ENCODE measurements at regions not wholly inside any gene's neighbourhood (a gene's known extent, or its start where the extent isn't known, plus 50 kb on each side); places are given as distances from the start of the nearest gene placed in this dataset.

- no peak overlapping the region for H3K14ac ChIP-seq (replicated peaks; ENCODE audit: low read depth, low read length)
- H3K4ac ChIP-seq (ENCODE audit: low read depth, low read length), result no peak overlapping the region
- no peak overlapping the region for H2BK15ac ChIP-seq (ENCODE audit: low read depth, low read length)
- in situ Hi-C loops (cut with MboI; ENCODE audit: low sequenced_read_pairs) (no loop called here), intact Hi-C loops (cut with micrococcal nuclease) (no loop called here), dilution Hi-C loops (cut with HindIII; ENCODE audit: low sequenced_read_pairs, unreplicated experiment) (no loop called here)
- no peaks in the 10 kb centered on the region for H3K9me1 ChIP-seq (ENCODE audit: insufficient read depth, low read length)
- no peak overlapping the region for H4K91ac ChIP-seq (ENCODE audit: insufficient read depth, low read depth, low read length)
- ChIA-PET CTCF (no interaction called here), POLR2A (ENCODE audit: unreplicated experiment) (no interaction called here)
- H2BK20ac ChIP-seq (ENCODE audit: low read depth, low read length), result no peak overlapping the region
- no peak overlapping the region for H4K8ac ChIP-seq (ENCODE audit: low read depth in 2 of 2, low read length in 2 of 2)
- H3K4me2 ChIP-seq (ENCODE audit: low read depth, low read length), result no peak overlapping the region
- no peak overlapping the region for H3K23ac ChIP-seq (ENCODE audit: low read depth, low read length)
- no peak overlapping the region for H3K27ac ChIP-seq (ENCODE audit: insufficient read depth, low read length)
- H3K79me1 ChIP-seq (ENCODE audit: low read depth in 1 of 2, low read length in 2 of 2), result no peaks in the 10 kb centered on the region
- H3K27me3 ChIP-seq (ENCODE audit: control insufficient read depth, insufficient read depth, low read length), result no peaks in the 10 kb centered on the region
- H4K20me1 ChIP-seq (ENCODE audit: insufficient read depth, low read length), result no peaks in the 10 kb centered on the region
- no peak overlapping the region for H4K5ac ChIP-seq (ENCODE audit: low read depth, low read length)
- no peak overlapping the region for H3K4me3 ChIP-seq (ENCODE audit: insufficient read depth, low read depth, low read length)
- peaks cover 27% of the 10 kb centered on the region for H3K9me3 ChIP-seq (ENCODE audit: control insufficient read depth, insufficient read depth, low read length)
- H3K9ac ChIP-seq (ENCODE audit: low read depth, low read length), result no peak overlapping the region
- H3K56ac ChIP-seq (ENCODE audit: extremely low read depth, insufficient read depth, low read length), result no peak overlapping the region
- no peak for DNase-seq
- no peaks in the 10 kb centered on the region for H3K4me1 ChIP-seq (ENCODE audit: control insufficient read depth, insufficient read depth, low read length)
- H2AFZ ChIP-seq (replicated peaks; ENCODE audit: low read length, poor library complexity), result no peak overlapping the region
- no peak overlapping the region for H2AK9ac ChIP-seq (replicated peaks; ENCODE audit: low read depth, low read length, poor library complexity)
- no peak overlapping the region for H2BK120ac ChIP-seq (ENCODE audit: low read depth, low read length)
- no peak overlapping the region for H2AK5ac ChIP-seq (ENCODE audit: low read depth, low read length)
- no CpG with 5 or more reads among the region's 5 CpGs for WGBS, 2 experiments (ENCODE audit: extremely low coverage in 2 of 2, insufficient read length in 1 of 2)
- TF ChIP-seq CEBPB (IDR thresholded peaks at IDR 0.05; ENCODE audit: low read depth, low read length) (no peak), CHD1 (IDR thresholded peaks at IDR 0.05; ENCODE audit: low read depth, low read length) (no peak), POLR2A (IDR thresholded peaks at IDR 0.05; ENCODE audit: low read depth, low read length) (no peak), SMC3 (IDR thresholded peaks at IDR 0.05; ENCODE audit: low read depth, low read length) (no peak), CTCF (conservative IDR thresholded peaks at IDR 0.05; ENCODE audit: low read depth, low read length) (no peak), FOS (IDR thresholded peaks at IDR 0.05; ENCODE audit: low read depth, low read length) (no peak), USF2 (IDR thresholded peaks at IDR 0.05; ENCODE audit: low read depth, low read length) (no peak), NFE2L2 (IDR thresholded peaks at IDR 0.05; ENCODE audit: low read depth, low read length) (no peak), BHLHE40 (IDR thresholded peaks at IDR 0.05; ENCODE audit: low read depth, low read length) (no peak), MAZ (IDR thresholded peaks at IDR 0.05; ENCODE audit: borderline replicate concordance, low read depth, low read length) (no peak), MAFK (IDR thresholded peaks at IDR 0.05; ENCODE audit: low read depth, low read length) (no peak), RFX5 (IDR thresholded peaks at IDR 0.05; ENCODE audit: low read depth, low read length) (no peak), ELK1 (IDR thresholded peaks at IDR 0.05; ENCODE audit: borderline replicate concordance, low read depth, low read length) (no peak), MXI1 (IDR thresholded peaks at IDR 0.05; ENCODE audit: borderline replicate concordance, low read depth, low read length) (no peak)
- H3K18ac ChIP-seq (ENCODE audit: low read depth, low read length), result no peak overlapping the region
- no peak overlapping the region for H2BK5ac ChIP-seq (ENCODE audit: low read depth, low read length, poor library complexity, severe bottlenecking)
- BruUV-seq (replicated peaks), result no TSS peak
- no peaks in the 10 kb centered on the region for H3K36me3 ChIP-seq (ENCODE audit: control insufficient read depth, insufficient read depth, low read length)
- ATAC-seq (ENCODE audit: low read depth), result no peak
Measured at GRCh38 chr16:5354645-5355044, 257.1 kb upstream of the EEF2KMT start.
